Dedifferentiated amniotic fluid mesenchymal stem cell (primary cell): ENCODE measurements at regions not wholly inside any gene's neighbourhood (a gene's known extent, or its start where the extent isn't known, plus 50 kb on each side); places are given as distances from the start of the nearest gene placed in this dataset.
A peak's percentile ranks its signal among the peaks of the same experiment; 100 is the strongest.

Experiments used
- DNase-seq: peaks from one replicate; pipeline ENCODE4 v3.0.0-alpha.2; 2016; ENCODE audit errors: extremely low spot score

- DNase-seq: no peak
Measured at GRCh38 chr1:221104596-221104995, 225.4 kb downstream of the HLX start.

DNA sequence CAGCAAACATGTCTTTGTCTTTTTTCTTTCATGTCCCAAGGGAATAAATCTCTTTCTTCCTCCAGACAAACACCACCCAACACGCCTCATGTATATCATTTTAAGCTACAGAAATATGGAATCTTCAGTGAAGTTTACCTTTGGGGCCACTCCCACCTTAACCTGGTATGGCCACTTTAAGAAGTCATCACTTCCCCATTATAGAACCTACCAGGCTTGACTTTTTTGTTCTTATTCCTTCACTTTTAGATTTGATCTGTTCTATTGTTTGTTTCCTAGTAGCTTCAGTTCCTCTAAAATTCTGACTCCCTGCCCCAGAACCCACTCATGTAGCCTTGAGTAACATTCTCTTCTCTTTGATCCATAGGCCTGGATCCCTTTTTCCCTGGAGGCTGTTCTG lies 226.3 kb downstream of the HLX start:
- DNase-seq: no peak

DNA sequence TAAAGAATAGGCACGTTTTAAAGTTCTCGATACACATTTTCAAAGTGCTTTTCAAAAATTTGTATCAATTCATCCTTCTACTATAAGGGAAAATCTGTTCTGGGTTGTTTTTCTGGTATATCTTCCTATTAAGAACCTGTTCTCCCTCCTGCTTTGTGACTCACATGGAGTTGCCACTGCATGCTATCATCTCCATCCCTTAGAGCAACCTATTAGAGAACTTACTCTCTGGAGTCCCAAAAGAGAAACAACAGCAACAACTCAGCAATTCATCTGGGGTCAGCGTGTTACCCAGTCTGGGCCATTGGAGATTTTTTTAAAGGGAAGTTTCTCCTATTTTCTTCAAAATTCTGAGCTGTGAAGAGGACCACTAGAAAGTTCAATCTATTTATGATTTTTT lies 227.4 kb downstream of the HLX start:
- DNase-seq: no peak

GRCh38 chr1:221109930-221110329 lies 230.7 kb downstream of the HLX start:
- DNase-seq: no peak

DNA sequence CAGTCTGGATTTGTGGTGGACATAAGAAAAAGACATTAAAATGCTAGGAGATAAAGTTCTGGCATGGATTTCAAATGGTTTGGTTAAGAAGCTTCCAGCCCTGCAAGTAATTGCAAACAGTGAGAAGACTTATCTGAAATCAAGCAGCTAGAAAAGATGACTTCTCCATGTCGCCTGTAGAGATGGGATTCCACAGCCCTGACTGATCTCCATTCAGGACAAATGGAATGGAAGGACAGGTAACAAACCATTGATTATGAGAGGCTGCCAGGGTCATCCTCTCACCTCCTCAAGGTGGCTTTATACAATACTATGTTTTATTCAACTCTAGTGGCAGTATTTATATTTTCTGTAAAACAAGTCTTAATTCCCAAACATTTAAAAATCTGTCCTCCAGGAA lies 237.9 kb downstream of the HLX start:
- no peak for DNase-seq

GRCh38 chr1:221117548-221117951 lies 238.3 kb downstream of the HLX start:
- peak; percentile 81 for DNase-seq

DNA sequence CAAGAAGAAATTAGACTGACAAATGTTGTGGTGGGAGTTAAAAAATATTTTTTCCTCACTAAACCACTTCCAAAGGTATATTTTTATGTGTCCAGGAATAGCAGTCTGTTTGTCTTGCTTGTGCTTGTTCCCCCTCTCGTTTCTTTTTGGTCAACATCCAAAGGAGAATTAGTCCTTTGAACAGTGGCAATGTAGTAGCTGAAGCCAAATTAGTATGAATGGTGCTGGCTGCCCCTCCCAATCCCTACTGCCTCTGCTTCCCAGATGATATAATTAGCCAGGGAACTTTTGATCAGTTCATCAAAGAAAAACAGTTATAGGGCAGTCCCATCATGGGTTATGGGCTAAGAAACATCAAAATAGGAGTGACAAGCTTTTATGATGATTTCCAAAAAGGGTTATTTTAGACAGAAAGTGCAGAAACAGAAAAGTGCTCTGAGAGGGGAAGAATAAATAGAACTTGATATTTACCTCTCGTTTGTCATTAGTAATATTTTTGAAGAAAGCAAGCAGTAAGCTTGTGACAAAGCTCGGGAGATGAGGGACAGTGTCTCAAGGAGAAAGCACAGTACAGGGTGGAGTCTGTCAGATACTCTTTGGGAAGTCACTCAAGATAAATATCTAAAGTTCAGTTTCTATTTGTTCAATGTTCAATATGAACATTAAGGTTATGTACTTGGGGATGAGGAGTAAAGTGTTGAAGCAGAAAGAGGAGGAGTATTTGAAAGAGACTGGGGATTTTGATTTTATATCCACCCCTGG lies 239.1 kb downstream of the HLX start:
- DNase-seq: no peak

DNA sequence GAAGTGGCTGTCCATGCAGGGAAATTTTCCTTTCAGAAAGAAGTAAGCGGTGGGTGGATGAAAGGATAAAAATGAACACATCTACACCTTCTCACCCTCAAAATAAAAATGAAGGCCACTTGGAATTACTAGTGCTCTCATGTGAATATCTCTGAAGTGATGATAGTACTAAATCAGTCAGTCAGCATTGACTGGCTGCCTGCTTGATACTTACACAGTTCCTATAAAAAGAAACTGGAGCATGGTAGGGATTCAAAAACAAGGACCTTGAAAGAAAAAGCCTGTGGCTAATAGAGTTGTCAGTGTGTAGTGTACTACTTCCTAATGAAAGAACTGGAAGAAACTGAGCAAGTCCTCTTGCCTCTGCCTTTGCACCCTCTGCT lies 239.7 kb downstream of the HLX start:
- DNase-seq: no peak

- DNase-seq: no peak
Measured at GRCh38 chr1:221122501-221122900, 243.3 kb downstream of the HLX start.

DNA sequence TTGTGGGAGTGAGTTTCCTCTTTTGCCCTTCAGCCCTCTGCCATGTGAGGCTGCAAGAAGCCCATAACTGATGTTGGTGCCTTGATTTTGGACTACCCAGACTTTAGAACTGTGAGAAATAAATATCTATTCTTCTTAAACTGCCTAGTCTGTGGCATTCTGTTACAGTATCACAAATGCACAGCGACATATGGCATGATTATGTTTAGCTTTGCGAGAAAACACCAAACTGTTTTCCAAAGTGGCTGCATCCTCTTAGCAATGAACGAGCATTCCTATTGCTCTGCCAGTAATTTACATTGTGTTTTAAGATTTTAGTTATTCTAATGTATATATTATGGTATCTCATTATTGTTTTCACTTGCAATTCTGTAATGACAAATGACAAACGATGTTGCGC lies 246.7 kb downstream of the HLX start:
- DNase-seq: no peak

DNA sequence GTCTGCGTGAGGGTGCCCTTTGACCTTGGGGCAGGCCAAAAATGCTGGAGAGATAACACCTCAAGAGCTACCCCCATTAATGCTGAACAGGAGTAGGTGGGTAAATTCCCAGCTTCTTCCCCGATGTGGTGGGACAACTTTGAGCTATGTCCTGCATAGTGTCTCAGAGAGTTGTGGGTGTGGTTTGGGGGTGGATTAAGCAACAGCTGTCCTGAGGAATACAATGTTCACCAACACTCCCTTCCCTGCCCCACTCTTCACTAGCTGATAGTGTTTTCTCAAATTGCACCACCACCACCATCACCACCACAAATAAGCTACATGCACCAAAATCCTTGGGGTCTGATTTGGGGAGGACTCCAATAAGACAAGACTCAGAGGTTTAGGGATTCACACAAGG lies 258.4 kb downstream of the HLX start:
- no peak for DNase-seq

GRCh38 chr1:221138516-221138915 lies 259.3 kb downstream of the HLX start:
- no peak for DNase-seq

GRCh38 chr1:221139991-221140390 lies 260.7 kb downstream of the HLX start:
- DNase-seq: no peak

DNA sequence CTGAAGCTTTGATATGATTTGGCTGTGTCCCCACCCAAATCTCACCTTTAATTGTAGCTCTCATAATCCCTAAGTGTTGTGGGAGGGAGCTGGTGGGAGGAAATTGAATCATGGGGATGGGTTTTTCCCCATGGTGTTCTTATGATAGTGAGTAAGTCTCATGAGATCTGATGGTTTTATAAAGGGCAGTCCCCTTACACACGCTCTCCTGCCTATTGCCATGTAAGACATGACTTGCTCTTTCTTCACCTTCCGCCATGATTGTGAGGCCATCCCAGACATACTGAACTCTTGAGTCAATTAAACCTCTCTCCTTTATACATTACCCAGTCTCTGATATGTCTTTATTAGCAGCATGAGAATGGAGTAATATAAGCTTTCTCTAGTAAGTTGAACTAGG lies 261.9 kb downstream of the HLX start:
- DNase-seq: no peak

DNA sequence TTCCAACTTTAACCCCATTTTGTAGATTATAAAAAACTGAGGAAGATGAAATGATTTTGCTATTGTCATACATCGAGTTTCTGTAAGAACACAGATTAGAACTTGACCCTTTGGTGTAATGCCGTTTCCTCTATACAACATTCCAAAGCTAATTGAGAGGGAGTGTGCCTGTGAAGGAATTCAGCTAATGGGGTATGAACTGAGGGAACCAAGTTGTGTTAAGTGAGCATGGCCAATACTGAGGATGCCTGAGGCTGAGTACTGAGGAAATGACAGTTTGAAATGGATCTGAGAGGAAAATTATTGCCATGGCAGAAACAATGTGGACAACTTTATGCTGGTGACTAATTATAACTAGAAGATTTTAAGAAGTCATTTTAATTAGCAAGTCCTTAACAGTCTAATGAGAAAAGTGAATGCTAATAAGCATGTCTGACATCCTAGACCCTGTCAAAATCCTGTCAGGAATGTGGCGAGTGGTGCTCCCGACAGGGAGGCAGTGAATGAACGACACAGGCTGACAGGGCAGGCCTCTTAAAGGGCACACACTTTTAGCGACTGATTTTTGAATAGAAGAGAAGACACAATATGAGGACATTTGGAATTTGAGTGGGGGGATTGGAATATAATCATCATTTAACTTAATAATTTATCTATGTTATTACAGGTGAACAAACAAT lies 262.5 kb downstream of the HLX start:
- DNase-seq: no peak

DNA sequence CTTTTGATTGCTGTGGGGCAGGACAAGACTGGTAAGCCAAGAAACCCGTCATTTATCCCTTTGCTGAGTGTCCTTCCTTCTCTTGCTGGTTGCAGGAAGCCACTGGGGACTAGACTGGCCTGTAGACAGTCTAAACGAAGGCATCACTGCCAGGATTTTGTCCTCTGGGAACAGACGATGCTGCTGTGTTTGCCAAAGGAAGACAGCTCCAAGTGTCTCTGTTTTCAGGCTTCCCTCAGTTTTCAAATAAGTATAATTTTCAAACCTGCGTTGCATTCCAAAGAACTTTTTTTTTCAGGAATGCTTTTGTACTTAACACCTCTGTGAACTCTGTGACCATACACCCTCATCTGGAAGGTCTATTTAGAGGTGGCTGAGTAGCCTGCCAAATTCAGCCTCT lies 269.4 kb downstream of the HLX start:
- no peak for DNase-seq

DNA sequence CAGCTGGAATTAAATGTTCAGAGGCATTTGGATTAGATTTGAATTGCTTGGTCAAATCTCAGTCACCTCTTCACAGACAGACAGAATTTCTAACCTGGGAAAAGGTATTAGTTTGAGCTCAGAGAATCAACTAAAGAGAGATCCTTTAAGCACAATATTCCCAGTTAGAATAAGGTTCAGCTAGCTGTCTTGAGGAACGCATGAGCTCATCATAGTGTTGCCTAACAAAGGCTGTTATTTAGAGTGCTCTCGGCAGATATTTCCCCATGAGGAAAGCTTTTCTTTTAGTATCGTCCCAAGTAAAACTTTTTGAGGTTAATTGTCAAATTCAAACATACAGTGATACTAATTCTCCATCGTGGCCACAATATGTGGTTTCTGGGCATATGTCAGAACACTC lies 269.9 kb downstream of the HLX start:
- DNase-seq: no peak

- no peak for DNase-seq
Measured at GRCh38 chr1:221149555-221150075, 270.4 kb downstream of the HLX start.

DNA sequence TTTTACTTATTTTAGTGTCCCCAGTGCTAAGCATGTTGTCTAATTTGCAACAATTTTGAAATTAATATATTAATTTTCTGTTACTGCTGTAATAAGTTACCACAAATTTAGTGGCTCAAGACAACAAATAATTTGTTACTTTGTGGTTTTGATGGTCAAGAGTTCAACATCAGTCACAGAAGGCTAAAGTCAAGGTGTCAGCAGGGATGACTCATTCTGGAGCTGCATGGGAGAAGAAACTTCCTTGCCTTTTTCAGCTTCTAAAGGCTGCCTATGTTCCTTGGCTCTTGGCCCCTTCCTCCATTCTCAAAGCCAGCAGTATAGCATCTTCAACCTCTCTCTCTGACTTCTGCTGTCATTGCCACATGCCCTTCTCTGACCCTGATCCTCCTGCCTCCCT lies 271.8 kb downstream of the HLX start:
- no peak for DNase-seq

DNA sequence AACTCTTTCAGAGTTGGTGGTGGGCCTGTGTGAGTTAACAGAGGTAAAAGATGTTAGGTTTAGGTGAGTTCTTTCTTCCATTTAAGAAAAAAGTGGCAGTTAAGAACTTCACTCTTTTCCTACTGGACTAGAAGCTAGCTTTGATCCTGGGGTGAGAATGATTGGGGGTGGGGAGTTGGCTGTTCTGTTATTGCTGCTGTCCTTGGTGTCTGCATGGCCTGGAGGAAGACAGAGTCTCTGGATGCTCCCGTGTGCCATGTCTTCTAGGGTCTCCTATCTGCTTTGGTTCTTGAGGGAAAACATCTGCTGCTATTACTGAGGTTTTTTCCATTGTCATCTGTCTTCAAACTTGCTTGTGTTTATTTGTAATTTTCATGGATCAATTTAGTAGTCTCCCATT lies 275.7 kb downstream of the HLX start:
- no peak for DNase-seq

DNA sequence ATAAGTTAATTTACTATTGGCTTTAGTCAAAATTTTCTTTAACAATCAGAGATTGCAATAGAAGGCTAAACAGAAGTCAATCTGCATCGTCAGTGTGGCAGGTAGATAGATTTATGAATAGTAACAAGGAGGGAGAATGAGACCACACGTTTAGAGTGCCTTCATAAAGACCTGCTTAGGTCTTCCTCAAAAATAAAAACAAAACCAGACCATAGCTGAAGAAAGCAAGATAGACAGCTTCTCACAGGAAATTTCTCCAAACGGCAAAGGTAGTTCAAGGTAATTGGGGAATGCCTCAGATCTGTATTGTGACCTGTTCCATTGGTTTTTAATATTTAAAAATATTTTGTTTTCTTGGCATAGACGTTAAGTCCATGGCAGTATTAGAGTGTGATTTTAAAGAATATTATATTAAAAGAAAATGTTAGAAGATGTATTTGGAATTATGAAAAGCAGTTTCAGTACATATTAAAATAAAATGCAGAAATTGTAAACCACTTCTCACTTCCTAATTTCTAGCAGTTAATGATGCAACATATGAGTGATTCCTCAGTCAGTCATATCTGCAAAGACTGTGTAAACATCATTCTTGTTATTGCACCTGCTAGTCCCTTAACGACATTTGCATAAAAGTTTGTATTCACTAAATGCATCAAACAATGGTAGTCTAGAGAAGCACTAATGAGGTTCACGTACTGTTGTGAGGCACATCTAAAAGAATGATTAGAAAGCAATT lies 278.0 kb downstream of the HLX start:
- DNase-seq: no peak

- no peak for DNase-seq
Measured at GRCh38 chr1:221159608-221160007, 280.4 kb downstream of the HLX start.

DNA sequence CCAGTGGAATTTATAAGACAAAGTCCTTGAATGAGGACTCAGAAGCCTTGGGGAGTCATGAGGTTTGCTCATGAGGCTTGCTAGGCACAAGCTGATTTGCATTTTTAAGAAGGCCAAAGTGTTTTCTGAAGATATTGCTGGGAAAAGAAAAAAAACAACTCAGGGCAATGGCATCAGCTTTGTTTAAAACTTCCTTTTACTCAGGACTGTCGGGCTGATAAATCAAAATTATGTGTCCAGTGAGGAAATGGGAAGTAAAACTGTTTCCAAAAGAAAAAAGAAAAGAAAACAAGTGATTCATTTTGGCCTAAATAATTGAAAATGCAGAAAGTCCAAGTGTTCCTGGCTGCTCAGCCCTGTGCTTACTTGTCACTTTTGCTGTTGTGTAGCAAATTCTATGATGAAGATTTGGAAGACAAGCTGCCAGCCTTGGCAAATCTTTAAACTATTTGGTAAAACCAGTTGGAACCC lies 282.4 kb downstream of the HLX start:
- no peak for DNase-seq
